ENCODE measurements at regions not wholly inside any gene's neighbourhood (a gene's known extent, or its start where the extent isn't known, plus 50 kb on each side); places are given as distances from the start of the nearest gene placed in this dataset.
"Not testable (repeated sequence)": the region's sequence is repeated elsewhere in the genome, so short reads cannot be mapped to it uniquely, and the experiment has no call there.

DNA sequence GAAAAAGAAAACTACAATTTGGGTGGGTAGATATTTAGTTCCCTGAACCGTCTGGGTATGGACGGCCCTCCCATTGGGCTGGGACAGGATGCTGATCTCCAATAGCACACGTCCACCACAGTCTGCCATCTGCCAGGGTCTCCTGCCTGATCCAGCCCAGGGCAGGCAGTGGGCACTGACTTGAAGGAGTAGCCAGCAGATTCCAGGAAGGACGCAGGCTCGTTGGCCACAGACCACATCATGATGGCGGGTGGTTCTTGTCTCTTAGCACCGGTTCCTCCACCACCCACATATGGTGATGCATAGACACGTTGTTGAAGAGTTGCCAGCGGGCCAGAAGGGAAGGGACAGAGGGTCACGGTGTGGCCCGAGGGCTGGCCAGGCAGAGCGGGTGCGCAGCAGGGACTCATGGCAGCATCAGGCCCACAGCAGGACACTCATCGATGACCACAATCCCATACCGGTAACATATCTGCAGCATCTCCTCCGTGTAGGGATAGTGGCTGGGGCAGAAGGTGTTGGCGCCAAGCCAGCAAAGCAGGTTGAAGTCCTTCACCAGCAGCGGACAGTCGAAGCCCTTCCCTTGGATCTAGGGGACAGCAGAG is 155.8 kb upstream of the FAM174A start:
- DNase-seq (ENCODE audit: low read depth, low spot score) = not testable (repeated sequence)

DNA sequence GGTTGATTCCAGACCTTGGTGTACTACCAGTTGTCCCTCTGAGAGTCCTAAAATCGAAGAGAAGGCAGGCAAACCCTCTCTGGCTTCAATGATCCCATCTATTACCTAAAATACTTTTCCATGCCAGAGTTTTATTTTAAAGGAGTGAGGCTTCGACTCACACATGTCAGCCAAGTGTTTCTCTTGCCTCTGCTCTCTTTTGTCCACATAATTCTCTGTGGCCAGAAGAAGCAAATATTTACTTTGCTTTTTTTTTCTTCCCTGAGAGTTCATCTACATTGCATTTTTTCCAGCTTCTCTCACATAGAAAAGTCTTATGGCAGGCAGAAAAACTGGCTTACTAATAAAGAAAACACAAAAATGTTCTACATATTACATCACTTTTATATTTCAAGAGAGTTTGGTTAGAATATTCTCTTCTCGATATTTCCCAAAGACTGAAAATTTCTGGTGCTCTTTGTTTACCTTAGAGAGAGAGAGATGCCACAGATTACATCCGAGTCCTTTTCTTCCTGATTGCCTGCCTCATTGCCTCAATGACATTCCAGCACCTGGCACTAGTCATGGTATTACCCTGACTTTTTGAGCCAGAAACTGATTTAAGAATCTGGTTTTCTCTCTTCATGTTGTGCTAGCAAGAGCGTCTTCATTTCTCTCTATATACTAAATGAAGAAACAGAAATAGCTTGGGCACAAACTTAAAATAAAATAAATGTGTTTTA is 170.3 kb upstream of the FAM174A start:
- not testable (repeated sequence) for DNase-seq (ENCODE audit: low read depth, low spot score)

DNA sequence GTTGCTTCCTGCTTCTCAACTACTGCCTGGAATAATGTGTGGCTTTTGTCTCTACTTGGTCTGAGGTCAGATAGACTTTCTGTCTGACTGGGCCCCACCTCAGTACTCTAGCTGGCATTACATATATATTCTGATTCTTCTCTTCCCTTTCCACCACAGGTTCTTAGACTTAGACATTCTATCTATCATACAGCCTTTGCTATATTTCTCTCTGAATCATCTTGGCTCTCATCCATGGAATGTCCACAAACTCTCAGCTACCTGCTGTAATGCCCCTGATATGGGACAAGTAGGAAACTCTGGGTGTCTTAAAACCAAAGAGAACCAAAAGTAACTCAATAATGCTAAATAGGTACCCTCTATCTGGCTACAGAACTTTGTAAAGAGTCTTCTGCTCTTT is 170.8 kb upstream of the FAM174A start:
- DNase-seq (ENCODE audit: low read depth, low spot score) = not testable (repeated sequence)

DNA sequence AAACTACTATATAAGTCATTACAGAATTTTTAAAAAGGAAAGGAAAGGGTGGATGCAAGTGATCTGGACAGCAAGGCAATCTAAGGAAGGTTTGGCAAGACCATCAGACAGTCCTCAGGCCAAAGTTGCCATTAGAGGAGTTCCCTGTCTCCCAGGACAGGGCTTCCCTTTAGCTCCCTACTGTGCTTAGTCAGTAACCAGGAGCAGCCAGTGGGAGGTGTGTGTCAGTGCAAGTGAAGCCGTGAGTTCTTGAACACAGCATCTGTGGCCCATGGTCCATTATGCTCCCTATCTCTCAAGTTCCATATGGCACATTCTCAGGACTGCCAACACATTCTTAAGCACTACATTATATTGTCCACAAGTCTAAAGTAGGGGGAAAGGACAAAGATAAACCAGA is 175.2 kb upstream of the FAM174A start:
- DNase-seq (ENCODE audit: low read depth, low spot score) = not testable (repeated sequence)

DNA sequence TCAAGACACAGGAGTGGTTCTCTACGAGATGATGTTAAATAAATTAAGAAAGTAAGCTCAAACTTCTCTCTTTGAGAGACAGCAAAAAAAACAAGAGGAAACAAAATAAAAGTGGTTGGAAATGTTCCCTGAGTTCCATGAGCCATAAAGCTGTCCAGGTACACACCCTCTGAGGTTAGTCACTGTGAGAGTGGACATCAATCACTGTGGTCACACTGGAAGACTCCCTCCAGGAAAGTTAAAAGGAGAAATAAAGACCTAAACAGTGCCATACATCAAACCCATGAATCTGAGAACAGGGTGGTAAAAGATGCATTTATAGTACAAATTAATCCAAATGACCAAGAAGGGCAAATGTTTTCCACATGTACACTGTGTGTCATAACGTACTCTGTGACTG is 188.9 kb upstream of the FAM174A start:
- not testable (repeated sequence) for DNase-seq (ENCODE audit: low read depth, low spot score)

DNA sequence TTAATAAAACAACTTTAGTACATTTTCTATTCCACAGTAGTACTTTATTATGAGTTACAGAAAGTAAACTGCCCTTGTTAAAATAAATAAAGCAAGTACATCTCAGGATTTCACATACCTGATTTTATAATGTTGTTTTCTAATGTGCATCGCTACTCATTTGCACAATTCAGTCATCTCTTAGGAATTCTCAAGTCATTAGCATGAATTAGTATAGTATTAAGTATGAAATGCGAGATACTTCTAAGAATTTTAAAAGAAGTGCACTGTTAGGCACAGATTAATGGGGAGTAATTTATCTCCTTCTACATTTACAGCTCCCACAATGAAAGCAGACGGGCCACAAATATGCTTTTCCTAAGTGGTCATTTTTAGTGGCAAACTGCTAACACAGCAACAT is 193.7 kb upstream of the FAM174A start:
- not testable (repeated sequence) for DNase-seq (ENCODE audit: low read depth, low spot score)

DNA sequence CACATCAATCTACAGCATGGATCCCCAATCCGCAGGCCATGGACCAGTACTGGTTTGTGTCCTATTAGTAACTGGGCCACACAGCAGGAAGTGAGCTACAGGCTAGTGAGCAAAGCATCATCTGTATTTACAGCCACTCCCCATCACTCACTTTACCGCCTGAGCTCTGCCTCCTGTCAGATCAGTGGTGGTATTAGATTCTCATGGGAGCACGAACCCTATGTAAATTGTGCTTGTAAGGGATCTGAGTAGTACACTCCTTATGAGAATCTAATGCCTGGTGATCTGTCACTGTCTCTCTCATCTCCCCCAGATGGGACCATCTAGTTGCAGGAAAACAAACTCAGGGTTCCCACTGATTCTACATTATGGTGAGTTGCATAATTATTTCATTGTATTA is 212.7 kb upstream of the FAM174A start:
- DNase-seq (ENCODE audit: low read depth, low spot score) = no peak

DNA sequence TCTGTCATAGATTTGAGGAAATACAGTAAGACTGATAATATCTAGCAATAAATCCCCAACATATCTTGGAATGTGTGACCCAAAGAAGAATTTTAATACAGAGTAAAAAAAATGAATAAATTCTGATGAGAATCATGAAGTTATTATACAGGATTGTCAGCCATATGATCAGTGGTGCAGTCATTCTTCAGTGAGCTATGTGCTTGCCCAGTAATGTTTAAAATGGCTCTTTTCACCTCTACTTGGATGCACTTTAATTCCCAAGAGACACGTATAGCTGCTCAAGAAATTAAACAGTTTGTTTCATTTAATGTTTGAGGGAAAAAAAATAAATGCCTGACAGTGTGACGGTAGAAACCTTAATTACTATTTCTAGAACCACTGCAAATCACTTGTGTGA is 215.3 kb upstream of the FAM174A start:
- DNase-seq (ENCODE audit: low read depth, low spot score) = no peak

DNA sequence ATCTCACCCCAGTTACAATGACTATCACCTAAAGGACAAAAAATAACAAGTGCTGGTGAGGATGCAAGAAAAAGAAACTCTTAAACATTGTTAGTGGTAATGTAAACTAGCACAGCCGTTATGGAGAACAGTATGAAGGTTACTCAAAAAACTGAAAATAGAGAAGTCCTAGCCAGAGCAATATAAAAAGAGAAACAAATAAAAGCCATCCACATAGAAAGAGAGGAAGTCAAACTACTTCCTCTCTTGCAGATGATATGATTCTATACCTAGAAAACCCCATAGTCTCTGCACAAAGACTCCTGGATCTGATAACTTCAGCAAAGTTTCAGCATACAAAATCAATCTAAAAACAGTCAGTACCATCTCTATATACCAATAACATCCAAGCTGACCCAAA is 221.5 kb upstream of the FAM174A start:
- DNase-seq (ENCODE audit: low read depth, low spot score) = no peak

DNA sequence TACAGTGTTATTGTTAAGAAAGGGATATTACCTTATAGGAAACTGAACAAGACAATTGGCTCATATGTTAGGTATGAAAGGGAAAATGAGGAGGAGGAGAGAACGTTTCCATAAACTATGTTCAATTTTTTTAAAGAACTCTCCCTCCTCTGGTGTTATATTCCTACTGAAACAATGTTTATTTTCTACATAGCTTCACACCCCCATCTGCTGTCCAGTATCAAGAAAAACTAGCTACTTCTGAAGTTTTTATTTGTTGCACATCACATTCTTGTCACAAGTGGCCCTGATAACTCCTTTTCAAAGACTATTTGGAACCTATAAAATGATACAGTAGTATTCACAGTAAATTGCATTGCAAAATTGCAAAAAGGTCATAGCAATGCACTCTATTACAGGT is 223.4 kb upstream of the FAM174A start:
- DNase-seq (ENCODE audit: low read depth, low spot score) = no peak

DNA sequence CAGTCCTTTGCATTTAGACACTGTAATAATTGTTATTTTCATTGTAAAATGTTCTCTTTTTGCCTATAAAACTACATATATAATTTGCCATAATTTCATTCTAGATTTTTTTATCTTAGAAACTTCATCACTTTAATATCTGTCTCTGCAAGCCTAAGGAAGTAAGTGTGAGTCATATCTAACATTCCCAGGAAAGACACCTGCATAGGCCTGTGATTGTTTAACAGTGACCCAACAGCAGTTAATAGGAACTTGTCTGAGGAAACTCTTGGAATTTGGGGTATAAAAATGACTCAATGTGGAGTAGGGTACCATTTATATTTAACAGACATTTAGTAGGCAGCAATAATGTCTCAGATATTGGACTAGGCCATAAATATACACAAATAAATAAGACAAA is 229.2 kb upstream of the FAM174A start:
- no peak for DNase-seq (ENCODE audit: low read depth, low spot score)

DNA sequence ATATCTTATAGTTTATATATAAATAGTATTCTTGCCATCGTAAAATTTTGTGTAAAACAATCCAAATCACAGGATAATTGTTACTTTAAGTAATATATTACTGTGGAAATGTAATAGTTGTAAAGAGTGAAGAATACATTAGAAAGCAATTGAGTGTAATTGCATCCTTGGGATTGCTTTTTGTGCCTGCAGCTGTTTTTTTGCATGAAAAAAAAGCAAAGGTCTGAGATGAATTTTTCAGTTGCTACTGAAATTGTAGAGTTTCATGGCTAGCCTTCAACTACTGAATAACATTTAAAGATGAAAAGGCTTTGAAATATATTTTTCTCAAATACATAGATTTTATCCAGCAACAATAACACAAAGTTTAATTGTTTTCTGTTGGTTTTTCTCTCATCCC is 232.0 kb upstream of the FAM174A start:
- no peak for DNase-seq (ENCODE audit: low read depth, low spot score)

DNA sequence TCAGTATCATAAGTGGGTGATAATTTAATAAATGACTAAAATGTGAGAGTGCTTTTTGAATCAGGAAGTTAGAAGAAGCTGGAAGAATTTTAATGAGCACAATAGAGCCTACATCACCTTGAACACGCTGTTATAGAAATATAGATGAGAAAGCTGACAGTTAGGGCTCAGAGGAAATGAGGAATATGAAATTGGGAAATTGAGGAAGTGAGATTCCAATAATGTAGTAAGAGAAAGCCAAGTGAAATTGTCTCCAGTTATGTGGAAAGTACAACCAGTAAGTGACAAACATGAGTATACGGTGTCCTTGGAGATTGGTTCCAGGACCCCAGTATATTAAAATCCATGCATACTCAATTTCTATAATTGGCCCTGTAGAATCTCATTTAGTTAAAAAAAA is 235.9 kb upstream of the FAM174A start:
- DNase-seq (ENCODE audit: low read depth, low spot score) = no peak

DNA sequence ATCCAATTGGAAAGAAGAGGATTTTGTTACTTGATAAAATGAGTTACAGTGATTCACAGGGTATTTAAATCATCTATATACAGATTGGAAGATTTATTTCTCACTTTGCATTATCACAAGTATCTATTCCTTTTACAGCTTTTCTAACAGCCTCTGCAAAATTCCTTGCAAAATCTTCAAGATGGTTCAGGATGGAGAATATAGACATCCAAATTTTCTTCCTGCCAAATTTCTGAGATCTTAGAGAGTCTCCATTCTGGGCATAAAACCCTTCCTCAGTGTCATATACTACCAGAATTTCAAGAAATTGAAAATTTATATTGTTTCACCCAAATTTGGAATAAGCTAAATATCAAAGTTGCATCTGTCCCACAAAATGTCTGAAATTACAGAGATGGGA is 259.1 kb upstream of the FAM174A start:
- no peak for DNase-seq (ENCODE audit: low read depth, low spot score)

DNA sequence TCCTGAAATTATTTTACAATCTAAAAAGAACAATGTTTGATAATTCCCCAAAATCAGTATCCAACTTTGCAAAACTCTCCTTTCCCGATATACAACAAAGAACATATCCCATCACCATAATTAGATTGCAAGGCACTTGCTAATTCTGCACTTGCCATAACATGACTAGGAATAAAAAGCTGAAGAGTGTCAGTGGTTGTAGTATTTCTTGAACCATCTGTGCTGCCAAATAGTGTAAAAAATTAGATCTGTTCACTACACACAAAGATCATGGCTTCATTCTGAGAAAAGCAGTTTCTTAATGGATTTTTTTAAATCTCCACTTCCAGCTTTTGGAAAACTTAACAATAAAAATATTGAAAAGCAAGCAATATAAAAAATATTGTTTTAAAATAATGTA is 259.5 kb upstream of the FAM174A start:
- no peak for DNase-seq (ENCODE audit: low read depth, low spot score)

DNA sequence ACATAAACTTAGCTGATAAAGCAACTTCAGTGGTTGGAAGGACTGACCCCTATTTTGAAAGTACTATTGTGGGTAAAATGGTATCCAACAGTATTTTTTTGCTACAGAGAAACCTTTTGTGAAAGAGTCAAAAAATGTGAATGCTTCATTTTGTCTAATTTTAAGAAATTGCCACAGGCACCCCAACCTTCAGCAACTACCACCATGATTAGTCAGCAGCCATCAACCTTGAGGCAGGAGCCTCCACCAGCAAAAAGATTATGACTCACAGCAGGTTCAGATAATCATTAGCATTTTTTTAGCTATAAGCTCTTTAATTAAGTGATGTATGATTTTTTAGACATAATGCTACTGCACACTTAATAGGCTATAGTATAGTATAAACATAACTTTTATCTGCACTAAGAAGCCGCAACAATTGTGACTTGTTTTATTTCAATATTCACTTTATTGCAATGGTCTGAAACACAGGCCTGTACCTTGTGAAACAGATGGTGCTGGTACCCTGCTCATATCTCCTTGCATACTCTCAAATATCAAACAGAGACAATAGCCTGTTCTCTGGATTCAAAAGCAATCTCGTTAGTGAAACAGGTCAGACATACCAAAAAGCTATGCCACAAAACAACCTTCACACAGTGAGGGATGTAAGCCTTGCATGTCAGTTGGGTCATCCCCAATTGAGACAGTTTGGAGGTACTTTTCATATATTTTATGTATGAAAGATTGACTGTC is 261.2 kb upstream of the FAM174A start:
- no peak for DNase-seq (ENCODE audit: low read depth, low spot score)

DNA sequence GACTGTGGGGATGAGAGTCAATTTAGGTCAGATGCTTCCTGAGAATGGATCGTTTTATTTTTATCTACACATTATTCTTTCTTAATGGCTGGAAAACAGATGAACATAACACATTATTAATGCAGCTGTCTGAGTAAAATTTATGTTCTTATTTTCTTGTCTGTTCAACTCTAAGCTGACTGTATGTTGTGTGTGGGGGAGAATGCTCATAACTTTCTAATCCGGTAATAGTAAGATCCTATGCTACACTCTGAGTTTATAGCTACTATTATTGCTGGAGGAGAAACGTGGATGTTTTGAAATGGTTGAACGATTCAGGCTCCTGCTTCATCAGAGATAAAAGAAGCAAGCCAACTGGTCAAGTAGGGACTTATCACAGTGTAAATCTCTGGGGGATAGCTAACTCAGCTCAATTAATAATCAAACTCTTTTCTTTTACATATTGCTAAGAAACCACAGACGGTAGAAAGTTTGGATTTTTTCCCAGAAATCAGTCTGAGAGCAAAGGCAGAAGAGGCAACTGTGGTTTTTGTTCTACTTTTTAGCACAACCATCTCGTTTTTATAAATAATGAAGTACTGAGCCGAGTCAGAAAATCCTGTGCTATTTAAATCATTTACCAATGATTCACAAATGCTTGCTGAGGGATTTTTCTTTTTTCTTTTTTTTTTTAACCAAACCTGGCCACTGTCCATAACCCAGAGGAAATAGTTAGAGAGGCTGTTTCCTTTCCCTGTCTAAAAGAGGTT is 265.0 kb upstream of the FAM174A start:
- no peak for DNase-seq (ENCODE audit: low read depth, low spot score)

DNA sequence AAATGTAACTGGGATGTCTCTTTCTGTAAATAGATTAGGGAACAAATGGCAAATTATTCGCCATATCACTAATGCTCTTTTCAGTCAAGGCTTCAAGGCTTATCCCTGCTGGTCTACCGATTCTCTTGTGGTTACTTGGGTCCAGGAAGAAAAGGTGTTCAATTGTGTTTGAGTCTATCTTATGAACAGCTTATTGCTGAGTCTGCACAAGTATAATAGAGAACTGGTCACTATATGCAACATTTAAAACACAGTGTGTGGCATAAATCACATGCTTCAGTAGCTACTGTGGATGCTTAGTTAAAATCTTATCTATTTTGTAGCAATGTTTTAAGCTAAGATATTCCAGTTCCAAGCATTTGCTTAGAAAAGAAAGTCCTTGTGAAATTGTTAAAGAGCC is 274.2 kb upstream of the FAM174A start:
- DNase-seq (ENCODE audit: low read depth, low spot score) = no peak

DNA sequence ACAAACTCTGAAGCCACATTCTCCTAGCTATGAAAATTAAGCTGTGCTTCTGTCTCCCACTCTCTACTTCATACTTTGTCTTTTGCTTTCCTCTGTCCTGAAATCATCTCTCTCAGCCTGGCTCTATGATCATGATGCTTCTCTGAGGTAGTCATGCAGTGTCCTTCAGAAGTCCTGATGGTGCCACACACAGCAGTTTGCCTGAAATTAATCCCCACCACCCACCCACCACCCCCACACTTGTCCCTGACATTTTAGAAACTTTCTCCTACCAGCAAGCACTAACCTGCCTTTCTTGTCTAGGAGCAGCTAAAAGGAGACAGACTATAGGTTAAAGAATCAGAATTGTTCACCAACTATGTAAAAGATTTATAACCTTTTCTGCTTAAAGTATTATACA is 282.2 kb upstream of the FAM174A start:
- DNase-seq (ENCODE audit: low read depth, low spot score) = no peak

DNA sequence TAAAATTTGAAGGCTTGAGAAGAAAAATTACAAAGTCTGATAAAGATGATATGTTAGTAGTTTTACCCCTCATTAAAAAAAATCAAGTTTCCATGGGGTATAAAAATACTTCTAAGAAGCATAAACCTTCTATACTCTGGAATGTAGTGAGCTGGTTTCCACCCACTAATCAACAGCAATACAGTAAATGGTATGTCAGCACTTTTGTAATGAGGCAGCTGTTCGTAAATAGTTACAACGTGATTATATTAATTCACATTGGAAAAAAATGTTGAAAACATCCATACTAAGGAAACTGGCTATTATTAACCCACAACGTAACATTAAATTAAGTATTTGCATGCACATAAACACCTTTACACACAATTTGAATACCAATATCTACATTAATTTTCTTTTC is 283.1 kb upstream of the FAM174A start:
- no peak for DNase-seq (ENCODE audit: low read depth, low spot score)

DNA sequence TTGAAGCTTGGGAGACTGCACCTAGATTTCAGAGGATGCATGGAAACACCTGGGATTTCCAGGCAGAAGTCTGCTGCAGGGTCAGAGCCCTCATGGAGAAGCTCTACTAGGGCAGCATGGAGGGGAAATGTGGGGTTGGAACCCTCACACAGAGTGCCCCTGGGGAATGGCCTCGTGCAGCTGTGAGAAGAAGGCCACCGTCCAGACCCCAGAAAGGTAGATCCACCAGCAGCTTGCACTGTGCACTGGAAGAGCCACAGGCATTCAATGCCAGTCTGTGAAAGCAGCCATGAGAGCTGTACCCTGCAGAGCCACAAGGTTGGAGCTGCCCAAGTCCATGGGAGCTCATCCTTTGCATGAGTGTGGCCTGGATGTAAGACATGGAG is 285.3 kb upstream of the FAM174A start:
- DNase-seq (ENCODE audit: low read depth, low spot score) = no peak

DNA sequence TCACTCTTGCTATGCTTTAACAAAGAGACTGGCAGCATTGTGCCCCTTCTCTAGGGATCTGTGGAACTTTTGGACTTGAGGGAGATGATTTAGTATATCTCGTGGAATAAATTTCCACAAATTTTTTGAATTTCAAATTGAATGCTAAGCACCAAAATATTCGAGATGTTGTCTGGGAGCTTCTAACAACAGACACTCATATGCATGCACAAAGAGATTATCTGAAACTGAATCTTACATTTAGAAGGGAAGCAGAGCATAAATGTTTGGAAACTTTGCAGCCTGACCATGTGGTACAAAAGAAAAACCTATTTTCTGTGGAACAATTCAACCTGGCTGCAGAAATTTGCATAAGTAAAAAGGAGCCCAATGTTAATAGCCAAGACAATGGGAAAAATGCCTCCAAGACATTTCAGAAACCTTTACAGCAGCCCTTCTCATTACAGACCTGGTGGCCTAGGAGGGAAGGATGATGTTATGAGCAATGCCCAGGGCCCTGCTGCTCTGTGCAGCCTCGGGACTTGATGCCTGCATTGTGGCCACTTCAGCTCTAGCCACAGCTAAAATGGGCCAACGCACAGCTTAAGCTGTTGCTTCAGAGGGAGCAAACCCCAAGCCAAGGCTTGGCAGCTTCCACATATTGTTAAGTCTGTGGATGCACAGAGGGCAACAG is 285.8 kb upstream of the FAM174A start:
- no peak for DNase-seq (ENCODE audit: low read depth, low spot score)
